HG03442 (cell line): ENCODE measurements at regions not wholly inside any gene's neighbourhood (a gene's known extent, or its start where the extent isn't known, plus 50 kb on each side); places are given as distances from the start of the nearest gene placed in this dataset.

Experiments
- ATAC-seq: cut with Tn5 transposase; IDR thresholded peaks from one replicate; pipeline ENCODE4 v1.9.1; 2021; ENCODE audit warnings: mild to moderate bottlenecking, moderate library complexity; ENCODE audit not compliant: unreplicated experiment

- no peak for ATAC-seq
Measured at GRCh38 chr10:128604025-128604424, 477.8 kb upstream of the MKI67 start.

GRCh38 chr10:128605180-128605579 lies 479.0 kb upstream of the MKI67 start:
- ATAC-seq = no peak

- no peak for ATAC-seq
Measured at GRCh38 chr10:128606055-128606454, 479.8 kb upstream of the MKI67 start.

- ATAC-seq = no peak
Measured at GRCh38 chr10:128608791-128609190, 482.6 kb upstream of the MKI67 start.

GRCh38 chr10:128609460-128609859 lies 483.2 kb upstream of the MKI67 start:
- ATAC-seq = no peak

- no peak for ATAC-seq
Measured at GRCh38 chr10:128610113-128610512, 483.9 kb upstream of the MKI67 start.

- no peak for ATAC-seq
Measured at GRCh38 chr10:128612195-128612594, 486.0 kb upstream of the MKI67 start.

GRCh38 chr10:128612631-128613030 lies 486.4 kb upstream of the MKI67 start:
- no peak for ATAC-seq

- no peak for ATAC-seq
Measured at GRCh38 chr10:128614016-128614605, 487.9 kb upstream of the MKI67 start.

GRCh38 chr10:128614802-128615553 lies 488.8 kb upstream of the MKI67 start:
- no peak for ATAC-seq

- no peak for ATAC-seq
Measured at GRCh38 chr10:128617532-128617931, 491.3 kb upstream of the MKI67 start.

- ATAC-seq = no peak
Measured at GRCh38 chr10:128622706-128623105, 496.5 kb upstream of the MKI67 start.

GRCh38 chr10:128623776-128624175 lies 497.6 kb upstream of the MKI67 start:
- no peak for ATAC-seq

GRCh38 chr10:128624656-128625530 lies 498.7 kb upstream of the MKI67 start:
- no peak for ATAC-seq

GRCh38 chr10:128625926-128626325 lies 499.7 kb upstream of the MKI67 start:
- no peak for ATAC-seq

- no peak for ATAC-seq
Measured at GRCh38 chr10:128626397-128627000, 500.3 kb upstream of the MKI67 start.

GRCh38 chr10:128627811-128628210 lies 501.6 kb upstream of the MKI67 start:
- ATAC-seq = no peak

- ATAC-seq = no peak
Measured at GRCh38 chr10:128628252-128628651, 502.0 kb upstream of the MKI67 start.

GRCh38 chr10:128629111-128630096 lies 503.2 kb upstream of the MKI67 start:
- ATAC-seq = no peak

- no peak for ATAC-seq
Measured at GRCh38 chr10:128630787-128631252, 504.6 kb upstream of the MKI67 start.
